GM12891 (cell line): ENCODE measurements at regions not wholly inside any gene's neighbourhood (a gene's known extent, or its start where the extent isn't known, plus 50 kb on each side); places are given as distances from the start of the nearest gene placed in this dataset.

Experiments used
- PAX5 ChIP-seq: IDR thresholded peaks from 2 replicates; pipeline ENCODE4 v1.6.1; 2011; ENCODE audit warnings: low read length, moderate library complexity, mild to moderate bottlenecking; ENCODE audit not compliant: insufficient read depth, severe bottlenecking
- POLR2A ChIP-seq: IDR thresholded peaks from 2 replicates; pipeline ENCODE4 v1.6.1; 2011; ENCODE audit warnings: low read depth, low read length, control low read depth
- POLR2AphosphoS5 ChIP-seq: IDR thresholded peaks from 2 replicates; pipeline ENCODE4 v1.6.1; 2011; ENCODE audit warnings: low read depth, low read length, control low read depth
- SPI1 ChIP-seq: IDR thresholded peaks from 2 replicates; pipeline ENCODE4 v1.6.1; 2011; ENCODE audit warnings: low read depth, low read length, control low read depth
- TAF1 ChIP-seq: IDR thresholded peaks from 2 replicates; pipeline ENCODE4 v1.6.1; 2011; ENCODE audit warnings: low read depth, low read length, control low read depth

GRCh38 chr5:149434162-149435014 is 55.3 kb upstream of the IL17B start:
- no peak for TF ChIP-seq POLR2A
- no peak for TF ChIP-seq TAF1
- no peak for TF ChIP-seq POLR2AphosphoS5
- TF ChIP-seq PAX5: no peak
- TF ChIP-seq SPI1: no peak
